Mucosa of descending colon (tissue), 3 donors: ENCODE measurements at regions not wholly inside any gene's neighbourhood (a gene's known extent, or its start where the extent isn't known, plus 50 kb on each side); places are given as distances from the start of the nearest gene placed in this dataset.

Experiments used
- ATAC-seq: fragments of 200-7000 bp; cut with Tn5 transposase; one replicate; pipeline ENCODE4 v1.9.1; 2020; ENCODE audit warnings: mild to moderate bottlenecking, moderate library complexity
- DNase-seq, 3 donors: peaks; one replicate each; pipeline ENCODE4 v3.0.0-alpha.2; 2020
- H3K36me3 ChIP-seq: fragments of 200-600 bp; one replicate; pipeline ENCODE4 v1.8.0; 2021; ENCODE audit warnings: low read depth, mild to moderate bottlenecking
- H3K4me1 ChIP-seq: fragments of 200-600 bp; one replicate; pipeline ENCODE4 v1.8.0; 2021; ENCODE audit warnings: low read depth, mild to moderate bottlenecking
- H3K4me3 ChIP-seq: fragments of 200-600 bp; one replicate; pipeline ENCODE4 v1.8.0; 2021; ENCODE audit warnings: mild to moderate bottlenecking
- H3K9me3 ChIP-seq: fragments of 200-600 bp; one replicate; pipeline ENCODE4 v1.8.0; 2021; ENCODE audit warnings: mild to moderate bottlenecking
- intact Hi-C, 2 donors: fragments of 100-400 bp; cut with DNase I in 1 of 2; cut with micrococcal nuclease in 1 of 2; formaldehyde crosslinking; loops; one replicate each; pipeline versions ENCODE4 v1.11.0 to v1.11.1; 2022; cut with DNase I, micrococcal nuclease
- TF ChIP-seq, protein P1 (sequence below): fragments of 200-600 bp; IDR thresholded peaks from one replicate; pipeline ENCODE4 v1.8.0; 2022; ENCODE audit warnings: antibody characterized with exemption, mild to moderate bottlenecking
- donor health status: DM: no; HTN: no; CAD: no; lungs with moderate emphysema.
- donor health status: DM: no; HTN: no; CAD: no.
- donor health status: DM: no; HTN: yes; CAD: no.

DNA sequence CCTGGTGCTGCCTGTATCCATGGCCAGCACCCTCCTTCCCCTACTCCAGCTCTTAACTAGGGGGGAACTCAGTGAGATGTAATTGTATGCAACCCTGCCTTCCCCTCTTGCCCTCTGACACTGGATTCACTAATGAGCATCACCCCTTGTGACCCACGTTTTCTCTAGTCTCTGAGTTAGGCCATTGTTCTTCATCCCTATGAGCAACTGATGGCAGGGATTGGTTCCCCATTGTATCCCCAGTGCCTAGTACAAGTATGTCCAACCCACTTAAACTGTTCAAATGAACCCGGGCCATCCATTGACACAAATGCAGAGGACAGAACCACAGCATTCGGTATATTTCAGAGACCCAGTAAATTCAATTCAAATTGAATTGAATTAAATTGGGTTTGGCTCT lies 77.6 kb upstream of the ASTN2 start:
- no peak overlapping the region for H3K4me3 ChIP-seq
- H3K9me3 ChIP-seq: no peaks in the 10 kb centered on the region
- no peak for DNase-seq
- intact Hi-C loops: no loop called here
- TF ChIP-seq, protein P1, sequence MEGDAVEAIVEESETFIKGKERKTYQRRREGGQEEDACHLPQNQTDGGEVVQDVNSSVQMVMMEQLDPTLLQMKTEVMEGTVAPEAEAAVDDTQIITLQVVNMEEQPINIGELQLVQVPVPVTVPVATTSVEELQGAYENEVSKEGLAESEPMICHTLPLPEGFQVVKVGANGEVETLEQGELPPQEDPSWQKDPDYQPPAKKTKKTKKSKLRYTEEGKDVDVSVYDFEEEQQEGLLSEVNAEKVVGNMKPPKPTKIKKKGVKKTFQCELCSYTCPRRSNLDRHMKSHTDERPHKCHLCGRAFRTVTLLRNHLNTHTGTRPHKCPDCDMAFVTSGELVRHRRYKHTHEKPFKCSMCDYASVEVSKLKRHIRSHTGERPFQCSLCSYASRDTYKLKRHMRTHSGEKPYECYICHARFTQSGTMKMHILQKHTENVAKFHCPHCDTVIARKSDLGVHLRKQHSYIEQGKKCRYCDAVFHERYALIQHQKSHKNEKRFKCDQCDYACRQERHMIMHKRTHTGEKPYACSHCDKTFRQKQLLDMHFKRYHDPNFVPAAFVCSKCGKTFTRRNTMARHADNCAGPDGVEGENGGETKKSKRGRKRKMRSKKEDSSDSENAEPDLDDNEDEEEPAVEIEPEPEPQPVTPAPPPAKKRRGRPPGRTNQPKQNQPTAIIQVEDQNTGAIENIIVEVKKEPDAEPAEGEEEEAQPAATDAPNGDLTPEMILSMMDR: no peak
- no peaks in the 10 kb centered on the region for H3K4me1 ChIP-seq
- H3K36me3 ChIP-seq: no peaks in the 10 kb centered on the region
- ATAC-seq: no peak

DNA sequence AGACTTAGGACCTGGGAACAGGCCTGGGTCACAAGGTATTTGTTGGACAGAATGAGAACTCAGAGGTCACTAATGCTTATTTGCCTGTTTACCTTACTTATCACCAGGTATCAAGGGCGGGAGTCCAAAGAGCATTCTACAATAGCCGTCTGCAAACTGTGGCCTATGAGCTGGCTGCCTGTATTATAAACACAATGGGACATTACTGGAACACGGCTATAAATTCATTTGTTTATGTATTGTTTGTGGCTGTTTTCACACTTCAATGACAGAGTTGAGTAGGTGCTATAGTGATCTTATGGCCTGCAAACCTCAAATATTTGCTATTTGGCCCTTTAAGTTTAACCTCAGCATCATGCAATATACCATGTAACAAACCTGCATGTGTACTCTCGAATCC lies 76.6 kb upstream of the ASTN2 start:
- ATAC-seq (peak; percentile 82), DNase-seq (peak in 1 of 3 donors; percentile 64)
- intact Hi-C loops: no loop called here

DNA sequence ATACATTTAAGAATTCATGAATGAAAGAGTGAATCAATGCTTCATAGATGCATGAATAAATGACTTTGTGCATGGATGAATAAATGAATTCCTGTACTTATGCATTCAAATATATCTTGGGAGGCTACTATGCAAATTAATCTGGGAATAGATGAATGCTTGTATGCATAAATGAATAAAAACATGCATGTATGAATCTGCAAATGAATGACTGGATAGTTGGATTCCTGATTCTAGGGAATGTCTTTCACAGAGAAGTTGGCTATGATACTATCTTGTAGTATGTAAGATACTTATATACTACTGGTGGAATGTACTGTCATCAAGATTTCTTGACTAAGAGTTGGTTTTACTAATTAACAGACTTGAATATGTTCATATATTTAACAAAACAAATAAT lies 75.3 kb upstream of the ASTN2 start:
- Histone ChIP-seq H3K36me3 (no peaks in the 10 kb centered on the region), H3K4me3 (no peak overlapping the region), H3K4me1 (no peaks in the 10 kb centered on the region), H3K9me3 (no peaks in the 10 kb centered on the region)
- TF ChIP-seq, protein P1: no peak
- intact Hi-C loops: no loop called here
- DNase-seq (no peak), ATAC-seq (no peak)

More for the DNA sequence above, 76.6 kb upstream of the ASTN2 start:
- no peaks in the 10 kb centered on the region for H3K9me3 ChIP-seq
- no peaks in the 10 kb centered on the region for H3K4me1 ChIP-seq
- no peaks in the 10 kb centered on the region for H3K36me3 ChIP-seq
- no peak overlapping the region for H3K4me3 ChIP-seq
- TF ChIP-seq, protein P1: no peak

DNA sequence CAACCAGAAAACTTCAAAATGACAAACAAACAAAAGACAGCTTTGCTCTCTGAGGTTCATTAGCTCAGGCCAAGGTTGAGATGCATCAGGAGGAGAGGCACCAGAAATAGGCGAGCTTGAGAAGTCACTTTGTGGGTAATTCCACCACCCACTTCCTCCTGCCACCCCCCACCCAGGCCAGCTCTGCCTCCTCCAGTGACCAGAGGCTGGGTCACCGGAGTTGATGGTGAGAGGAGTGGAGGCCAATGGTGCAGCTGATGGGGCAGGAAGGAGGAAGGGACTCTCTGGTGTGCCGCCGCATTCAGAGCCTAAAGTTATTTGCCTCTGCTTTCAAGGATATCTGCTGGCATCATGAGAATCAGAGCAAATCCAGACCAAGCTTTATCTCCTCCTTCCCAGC lies 73.8 kb upstream of the ASTN2 start:
- ATAC-seq (no peak), DNase-seq (no peak)

DNA sequence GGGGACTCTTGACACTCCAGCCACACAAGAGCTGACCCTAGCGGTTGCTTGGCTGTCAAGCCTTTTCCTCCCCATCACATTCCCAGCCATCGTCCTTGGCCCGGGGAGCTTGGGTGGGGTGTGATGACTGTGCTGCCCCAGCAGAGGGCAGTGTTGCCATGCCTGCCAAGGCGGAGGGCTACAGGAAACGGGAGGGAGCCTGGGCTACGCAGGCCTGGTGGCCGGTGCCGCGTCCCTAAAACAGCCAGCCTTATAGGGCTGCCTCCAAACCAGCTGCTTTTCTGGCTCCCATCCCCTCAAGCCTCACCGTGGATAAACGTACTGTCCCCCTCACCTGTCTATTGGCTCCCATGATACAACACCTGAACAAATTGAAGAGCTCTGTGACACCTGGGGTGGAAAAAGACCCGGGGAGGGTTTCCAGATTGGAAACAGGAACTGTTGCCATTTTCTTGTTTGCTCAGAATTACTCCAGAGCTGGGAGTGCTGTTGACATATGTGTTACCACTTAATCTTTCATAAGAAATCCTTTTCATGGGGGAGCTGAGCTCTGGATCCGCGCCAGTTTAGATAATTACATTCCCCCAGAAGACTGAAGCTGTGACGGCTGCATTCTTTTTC lies 72.8 kb upstream of the ASTN2 start:
- TF ChIP-seq, protein P1: peak; percentile 92
- DNase-seq (peak; percentile 64 to 85 (median 68)), ATAC-seq (peak; percentile 98)
- no peaks in the 10 kb centered on the region for H3K36me3 ChIP-seq
- intact Hi-C loops: loop anchor here in 1 of 2 donors (10.0 kb wide), 1 partner anchor 67 kb away; no protein-coding TSS in a partner anchor
- no peak overlapping the region for H3K4me3 ChIP-seq
- no peaks in the 10 kb centered on the region for H3K9me3 ChIP-seq
- H3K4me1 ChIP-seq: no peaks in the 10 kb centered on the region

More for the DNA sequence above, 73.8 kb upstream of the ASTN2 start:
- intact Hi-C loops: loop anchor here in 1 of 2 donors (10.0 kb wide), 1 partner anchor 66 kb away; no protein-coding TSS in a partner anchor
- Histone ChIP-seq H3K9me3 (no peaks in the 10 kb centered on the region), H3K36me3 (no peaks in the 10 kb centered on the region), H3K4me3 (no peak overlapping the region), H3K4me1 (no peaks in the 10 kb centered on the region)
- TF ChIP-seq, protein P1: no peak
